B cell (primary cell): ENCODE measurements at regions not wholly inside any gene's neighbourhood (a gene's known extent, or its start where the extent isn't known, plus 50 kb on each side); places are given as distances from the start of the nearest gene placed in this dataset.

ENCODE experiments used
- ATAC-seq: fragments of 200-7000 bp; cut with Tn5 transposase; one replicate; pipeline ENCODE4 v1.10.0; 2021; ENCODE audit warnings: low read depth, mild to moderate bottlenecking, moderate number of reproducible peaks, moderate library complexity
- CTCF ChIA-PET: fragments of 350-600 bp; sonication (Branson Sonifier 250); formaldehyde crosslinking; loops from one replicate; lab custom pipeline; 2021; ENCODE audit warnings: antibody characterized with exemption, inconsistent platforms; lab: Charles Lee
- POLR2A ChIA-PET: fragments of 350-600 bp; sonication (Branson Sonifier 250); formaldehyde crosslinking; loops from one replicate; lab custom pipeline; 2021; ENCODE audit warnings: antibody characterized with exemption; lab: Charles Lee
- DNase-seq: peaks from one replicate; pipeline ENCODE4 v3.0.0; 2013
- H2AFZ ChIP-seq: 2 replicates; pipeline ENCODE4 v1.6.1; 2012; ENCODE audit warnings: mild to moderate bottlenecking, low read depth, low read length; ENCODE audit not compliant: insufficient read depth, poor library complexity, severe bottlenecking
- H3K27ac ChIP-seq, 2 donors: 1 replicate in 1 of 2; 2 replicates in 1 of 2; pipeline ENCODE4 v1.5.1; 2012 to 2013; ENCODE audit warnings: low read length in 2 of 2, mild to moderate bottlenecking in 2 of 2, moderate library complexity in 1 of 2
- H3K27me3 ChIP-seq, 4 experiments: fragments of 200-600 bp in 1 of 4; sonication (generic) in 1 of 4; replicated peaks in 1 of 4; 1 replicate in 2 of 4; 2 replicates in 2 of 4; pipeline versions ENCODE4 v1.6.1 to v1.7.0; 2013 to 2016; ENCODE audit warnings: low read length in 3 of 4, mild to moderate bottlenecking in 2 of 4, mixed read lengths in 1 of 4, moderate library complexity in 1 of 4; ENCODE audit not compliant: insufficient read depth in 4 of 4, control insufficient read depth in 3 of 4; ENCODE audit errors: control extremely low read depth in 1 of 4
- H3K36me3 ChIP-seq, 2 experiments: replicated peaks in 1 of 2; 1 replicate in 1 of 2; 2 replicates in 1 of 2; pipeline versions ENCODE4 v1.6.1 to v1.7.1; 2013; ENCODE audit warnings: low read length in 1 of 2; ENCODE audit not compliant: insufficient read depth in 2 of 2, control insufficient read depth in 1 of 2; ENCODE audit errors: control extremely low read depth in 1 of 2, extremely low read depth in 1 of 2
- H3K4me1 ChIP-seq, 2 donors: fragments of 200-600 bp in 1 of 2; sonication (generic) in 1 of 2; 1 replicate in 1 of 2; 2 replicates in 1 of 2; pipeline versions ENCODE4 v1.5.1 to v1.6.1; 2013 to 2017; ENCODE audit warnings: low read length in 2 of 2; ENCODE audit not compliant: control insufficient read depth in 2 of 2, insufficient read depth in 2 of 2
- H3K4me2 ChIP-seq: replicated peaks from 2 replicates; pipeline ENCODE3; 2012; ENCODE audit warnings: mild to moderate bottlenecking, low read depth, low read length; ENCODE audit not compliant: poor library complexity, severe bottlenecking
- H3K4me3 ChIP-seq, 5 experiments: fragments of 200-600 bp in 1 of 5; sonication (generic) in 1 of 5; 1 replicate in 3 of 5; 2 replicates in 2 of 5; pipeline versions ENCODE4 v1.5.1 to v1.7.0; 2011 to 2016; ENCODE audit warnings: low read length in 4 of 5, mild to moderate bottlenecking in 4 of 5, low read depth in 2 of 5, control low read depth in 1 of 5, moderate library complexity in 1 of 5; ENCODE audit not compliant: insufficient read depth in 1 of 5; ENCODE audit errors: control extremely low read depth in 1 of 5, extremely low read depth in 1 of 5
- H3K79me2 ChIP-seq: fragments of 200-600 bp; sonication (generic); one replicate; pipeline ENCODE4 v1.6.0; 2016; ENCODE audit warnings: low read length; ENCODE audit not compliant: control insufficient read depth, insufficient read depth
- H3K9ac ChIP-seq: fragments of 200-600 bp; sonication (generic); 2 replicates; pipeline ENCODE4 v1.6.1; 2017; ENCODE audit warnings: mild to moderate bottlenecking, low read length, moderate library complexity
- H3K9me3 ChIP-seq, 3 donors: one replicate each; pipeline versions ENCODE4 v1.6.1 to v1.7.1; 2013; ENCODE audit warnings: low read length in 2 of 3; ENCODE audit not compliant: control insufficient read depth in 2 of 3, insufficient read depth in 1 of 3; ENCODE audit errors: control extremely low read depth in 1 of 3
- H4K20me1 ChIP-seq: 2 replicates; pipeline ENCODE4 v1.6.0; 2012; ENCODE audit warnings: mild to moderate bottlenecking, low read length; ENCODE audit not compliant: insufficient read depth, control insufficient read depth, poor library complexity, severe bottlenecking
- H3K27ac Mint-ChIP-seq: one replicate; pipeline ENCODE4 v1.8.0; 2021; ENCODE audit warnings: mixed read lengths
- H3K27me3 Mint-ChIP-seq: one replicate; pipeline ENCODE4 v1.8.0; 2021; ENCODE audit warnings: mixed read lengths
- H3K4me1 Mint-ChIP-seq: one replicate; pipeline ENCODE4 v1.8.0; 2021; ENCODE audit warnings: mixed read lengths
- H3K4me3 Mint-ChIP-seq: one replicate; pipeline ENCODE4 v1.8.0; 2021; ENCODE audit warnings: mixed read lengths
- H3K9me3 Mint-ChIP-seq: one replicate; pipeline ENCODE4 v1.8.0; 2022; ENCODE audit warnings: mixed read lengths; ENCODE audit not compliant: insufficient read depth
- EZH2 ChIP-seq: IDR thresholded peaks from 2 replicates; pipeline ENCODE4 v1.6.1; 2012; ENCODE audit warnings: borderline replicate concordance, low read depth, mild to moderate bottlenecking, moderate library complexity, low read length; ENCODE audit not compliant: insufficient read depth, poor library complexity, severe bottlenecking
- WGBS: methylation state at CpG from one replicate; pipeline ENCODE4 v1.1.5; 2013; ENCODE audit warnings: missing lambda C conversion rate; ENCODE audit not compliant: insufficient coverage; 5-methylcytosine and 5-hydroxymethylcytosine counted together
- intact Hi-C: fragments of 100-400 bp; cut with micrococcal nuclease; formaldehyde crosslinking; loops from one replicate; pipeline ENCODE4 v1.10.0; 2022
- TF ChIP-seq, protein P1 (sequence below): fragments of 200-600 bp; IDR thresholded peaks from one replicate; pipeline ENCODE4 v1.8.0; 2022; ENCODE audit warnings: antibody characterized with exemption, mild to moderate bottlenecking

DNA sequence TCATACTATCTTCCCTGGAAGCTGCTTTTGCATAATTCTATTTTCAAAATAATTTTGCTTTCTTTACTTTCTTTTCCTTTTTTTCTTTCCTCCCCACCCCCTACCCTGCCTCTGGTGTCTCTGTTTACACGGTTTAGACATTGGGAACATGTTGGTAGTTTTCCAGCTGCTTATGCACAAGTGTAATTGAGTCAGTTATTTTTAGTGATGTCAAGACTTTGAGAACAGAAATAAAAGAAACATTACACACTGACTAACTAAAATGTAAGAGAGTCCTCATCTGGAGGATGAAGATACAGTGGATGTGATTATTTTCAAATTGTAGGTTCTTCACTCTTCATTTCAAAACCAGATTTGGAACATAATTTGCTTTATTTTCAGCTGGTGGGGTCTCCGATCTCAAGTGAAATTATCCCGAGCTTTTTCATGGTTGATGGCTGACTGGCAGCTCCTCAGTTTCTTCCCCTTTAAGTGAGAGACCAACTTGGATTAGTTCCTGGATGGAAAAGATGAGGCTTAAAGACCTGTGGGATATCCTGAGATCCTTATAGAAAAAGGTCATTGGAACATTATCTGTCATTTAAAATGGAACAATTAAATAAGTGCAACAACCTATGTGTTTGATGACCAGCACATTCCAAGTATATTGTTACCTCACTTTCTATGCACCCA, 154.4 kb upstream of the ZNF462 start:
- H3K27ac Mint-ChIP-seq = no peak overlapping the region
- POLR2A ChIA-PET = no interaction called here
- H3K27me3 Mint-ChIP-seq = no peaks in the 10 kb centered on the region

DNA sequence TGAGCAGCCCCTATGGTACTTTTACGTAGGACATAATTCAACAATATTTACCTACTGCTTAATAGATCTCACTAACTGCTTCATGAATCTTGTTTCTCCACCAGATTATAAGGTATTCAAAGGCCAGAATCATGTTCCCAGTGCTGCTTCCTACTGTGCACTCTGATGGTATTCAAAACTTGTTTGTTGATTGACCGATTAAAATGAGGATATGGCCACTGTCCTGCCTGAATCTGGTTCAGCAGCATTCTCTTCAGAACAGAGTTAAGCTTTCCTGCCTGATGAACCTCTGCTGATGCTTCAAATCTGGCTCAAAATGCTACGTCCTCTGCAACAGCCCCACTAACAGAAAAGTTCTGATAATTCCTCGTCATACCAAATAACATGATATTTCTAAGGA, 150.7 kb upstream of the ZNF462 start:
- Mint-ChIP-seq H3K4me3 (no peak overlapping the region), H3K9me3 (no peaks in the 10 kb centered on the region), H3K4me1 (no peaks in the 10 kb centered on the region), H3K27me3 (no peaks in the 10 kb centered on the region), H3K27ac (no peak overlapping the region)
- no peaks in the 10 kb centered on the region for H3K4me1 ChIP-seq
- CTCF ChIA-PET = no interaction called here
- H3K4me2 ChIP-seq = no peak overlapping the region
- no peaks in the 10 kb centered on the region for H3K79me2 ChIP-seq
- no peak overlapping the region for H3K27ac ChIP-seq
- H3K36me3 ChIP-seq = no peaks in the 10 kb centered on the region
- ATAC-seq (no peak), DNase-seq (no peak)
- H3K27me3 ChIP-seq = no peaks in the 10 kb centered on the region
- H2AFZ ChIP-seq = no peak overlapping the region
- no peak overlapping the region for H3K9ac ChIP-seq
- TF ChIP-seq, protein P1, sequence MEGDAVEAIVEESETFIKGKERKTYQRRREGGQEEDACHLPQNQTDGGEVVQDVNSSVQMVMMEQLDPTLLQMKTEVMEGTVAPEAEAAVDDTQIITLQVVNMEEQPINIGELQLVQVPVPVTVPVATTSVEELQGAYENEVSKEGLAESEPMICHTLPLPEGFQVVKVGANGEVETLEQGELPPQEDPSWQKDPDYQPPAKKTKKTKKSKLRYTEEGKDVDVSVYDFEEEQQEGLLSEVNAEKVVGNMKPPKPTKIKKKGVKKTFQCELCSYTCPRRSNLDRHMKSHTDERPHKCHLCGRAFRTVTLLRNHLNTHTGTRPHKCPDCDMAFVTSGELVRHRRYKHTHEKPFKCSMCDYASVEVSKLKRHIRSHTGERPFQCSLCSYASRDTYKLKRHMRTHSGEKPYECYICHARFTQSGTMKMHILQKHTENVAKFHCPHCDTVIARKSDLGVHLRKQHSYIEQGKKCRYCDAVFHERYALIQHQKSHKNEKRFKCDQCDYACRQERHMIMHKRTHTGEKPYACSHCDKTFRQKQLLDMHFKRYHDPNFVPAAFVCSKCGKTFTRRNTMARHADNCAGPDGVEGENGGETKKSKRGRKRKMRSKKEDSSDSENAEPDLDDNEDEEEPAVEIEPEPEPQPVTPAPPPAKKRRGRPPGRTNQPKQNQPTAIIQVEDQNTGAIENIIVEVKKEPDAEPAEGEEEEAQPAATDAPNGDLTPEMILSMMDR = no peak
- TF ChIP-seq EZH2 = no peak
- WGBS = 70% methylated on average over 2 of the region's 4 CpGs
- no peak overlapping the region for H3K4me3 ChIP-seq
- POLR2A ChIA-PET = no interaction called here
- H4K20me1 ChIP-seq = no peaks in the 10 kb centered on the region
- no peaks in the 10 kb centered on the region for H3K9me3 ChIP-seq
- intact Hi-C loops = no loop called here

More for the DNA sequence above, 154.4 kb upstream of the ZNF462 start:
- H4K20me1 ChIP-seq = no peaks in the 10 kb centered on the region
- H3K4me1 Mint-ChIP-seq = no peaks in the 10 kb centered on the region
- ATAC-seq (no peak), DNase-seq (no peak)
- no peaks in the 10 kb centered on the region for H3K27me3 ChIP-seq
- no peaks in the 10 kb centered on the region for H3K9me3 ChIP-seq
- no peak overlapping the region for H3K4me3 Mint-ChIP-seq
- no peak for TF ChIP-seq EZH2
- TF ChIP-seq, protein P1 = no peak
- H2AFZ ChIP-seq = no peak overlapping the region
- H3K4me3 ChIP-seq = no peak overlapping the region
- H3K9me3 Mint-ChIP-seq = peaks cover 3% of the 10 kb centered on the region
- CTCF ChIA-PET = no interaction called here
- H3K27ac ChIP-seq = no peak overlapping the region
- no CpG with 5 or more reads among the region's 3 CpGs for WGBS
- H3K4me1 ChIP-seq = no peaks in the 10 kb centered on the region
- no peaks in the 10 kb centered on the region for H3K36me3 ChIP-seq
- H3K79me2 ChIP-seq = no peaks in the 10 kb centered on the region
- no peak overlapping the region for H3K4me2 ChIP-seq
- intact Hi-C loops = no loop called here
- H3K9ac ChIP-seq = no peak overlapping the region
